ENCODE measurements at regions not wholly inside any gene's neighbourhood (a gene's known extent, or its start where the extent isn't known, plus 50 kb on each side); places are given as distances from the start of the nearest gene placed in this dataset.

DNA sequence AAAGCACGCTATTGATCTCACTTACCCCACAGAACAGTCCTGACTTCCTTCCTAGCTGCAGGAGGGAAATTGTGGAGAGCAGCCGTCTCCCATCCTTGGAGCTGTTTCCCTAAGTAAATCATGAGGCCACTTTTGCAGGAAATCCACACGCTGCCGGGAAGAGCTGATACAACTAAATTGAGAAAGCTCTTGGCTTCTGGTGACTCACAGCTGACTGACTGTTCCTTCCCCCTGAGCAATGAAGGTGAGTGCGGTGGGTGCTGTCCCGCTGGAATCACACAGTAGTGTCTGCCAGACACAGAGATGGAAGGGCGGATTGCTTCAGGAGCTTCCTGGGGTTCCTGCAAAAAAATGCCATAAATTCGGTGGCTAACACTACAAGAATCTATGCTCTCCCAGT lies 268.9 kb downstream of the ASMT start (continued):
- no peak for TF ChIP-seq NFYB (IDR thresholded peaks at IDR 0.05; ENCODE audit: insufficient read depth, low read depth, low read length)

DNA sequence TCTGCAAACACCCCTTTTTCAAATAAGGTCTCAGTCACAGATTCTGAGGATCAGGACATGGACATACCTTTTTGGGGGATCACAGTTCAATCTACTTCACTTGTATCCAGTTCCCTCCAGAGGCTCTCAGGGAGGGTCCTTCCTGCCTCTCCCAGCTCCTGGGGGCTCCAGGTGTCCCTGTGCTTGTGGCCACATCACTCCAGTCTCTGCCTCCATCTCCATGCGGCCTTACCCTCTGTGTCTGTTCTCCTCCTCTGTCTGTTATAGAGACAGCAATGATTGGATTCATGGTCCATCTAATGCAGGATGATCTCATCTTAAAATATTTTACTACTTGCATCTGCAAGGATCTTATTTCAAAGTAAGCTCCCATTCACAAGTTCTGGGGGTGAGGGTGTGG lies 269.6 kb downstream of the ASMT start:
- H3K36me3 ChIP-seq (ENCODE audit: control insufficient read depth in 2 of 2, insufficient read depth in 2 of 2, low read length in 1 of 2) = no peaks in the 10 kb centered on the region
- in situ Hi-C loops (cut with MboI) = no loop called here
- no peaks in the 10 kb centered on the region for H3K4me1 ChIP-seq (ENCODE audit: control insufficient read depth, insufficient read depth, low read length)
- H4K20me1 ChIP-seq (ENCODE audit: control insufficient read depth, insufficient read depth) = no peaks in the 10 kb centered on the region
- 20% methylated on average over 1 of the region's 1 CpG for WGBS (ENCODE audit: insufficient coverage, insufficient replicate concordance, low lambda C conversion rate, missing lambda C conversion rate)
- no peak overlapping the region for H3K4me2 ChIP-seq (ENCODE audit: control insufficient read depth, insufficient read depth)
- RAD21 ChIA-PET (ENCODE audit: unreplicated experiment) = no interaction called here
- FAIRE-seq (no peak), DNase-seq (ENCODE audit: low read depth, low spot score) (no peak), ATAC-seq (no peak)
- CTCF ChIA-PET = no interaction called here
- intact Hi-C loops (cut with micrococcal nuclease; ENCODE audit: unreplicated experiment) = no loop called here
- no peaks in the 10 kb centered on the region for H3K79me2 ChIP-seq (ENCODE audit: control insufficient read depth, insufficient read depth, low read length)
- H3K9ac ChIP-seq (ENCODE audit: control insufficient read depth, insufficient read depth, low read length) = no peak overlapping the region
- no peak overlapping the region for H3K27ac ChIP-seq (ENCODE audit: control insufficient read depth, insufficient read depth)
- no peak overlapping the region for H3K4me3 ChIP-seq
- no TSS peak for BruUV-seq (replicated peaks)
- no peak overlapping the region for H2AFZ ChIP-seq (ENCODE audit: control insufficient read depth, low read depth, low read length)
- H3K9me3 ChIP-seq (replicated peaks; ENCODE audit: control insufficient read depth, insufficient read depth, low read length) = no peaks in the 10 kb centered on the region; the same call in 2 of the 3 replicates
- POLR2A ChIA-PET = no interaction called here
- SMC1A ChIA-PET (ENCODE audit: uncharacterized antibody, unreplicated experiment) = no interaction called here
- H3K27me3 ChIP-seq (replicated peaks in 1 of 2; ENCODE audit: control insufficient read depth in 2 of 2, insufficient read depth in 2 of 2, low read length in 1 of 2) = no peaks in the 10 kb centered on the region
- TF ChIP-seq ZSCAN29 (IDR thresholded peaks at IDR 0.05) (no peak), IKZF1 (conservative IDR thresholded peaks at IDR 0.05) (no peak), EED (IDR thresholded peaks at IDR 0.05; ENCODE audit: low read depth) (no peak), ZNF384 (IDR thresholded peaks at IDR 0.05; ENCODE audit: borderline replicate concordance, low read depth, low read length) (no peak), SMC3 (IDR thresholded peaks at IDR 0.05; ENCODE audit: borderline replicate concordance, low read length) (no peak), JUND (IDR thresholded peaks at IDR 0.05; ENCODE audit: low read depth, low read length) (no peak), FOXK2 (IDR thresholded peaks at IDR 0.05) (no peak), CBFB (IDR thresholded peaks at IDR 0.05; ENCODE audit: low read depth) (no peak), EZH2 (IDR thresholded peaks at IDR 0.05; ENCODE audit: borderline replicate concordance, control insufficient read depth, low read depth, low read length) (no peak), TARDBP (IDR thresholded peaks at IDR 0.05; ENCODE audit: borderline replicate concordance) (no peak)
- TF ChIP-seq, protein P1, sequence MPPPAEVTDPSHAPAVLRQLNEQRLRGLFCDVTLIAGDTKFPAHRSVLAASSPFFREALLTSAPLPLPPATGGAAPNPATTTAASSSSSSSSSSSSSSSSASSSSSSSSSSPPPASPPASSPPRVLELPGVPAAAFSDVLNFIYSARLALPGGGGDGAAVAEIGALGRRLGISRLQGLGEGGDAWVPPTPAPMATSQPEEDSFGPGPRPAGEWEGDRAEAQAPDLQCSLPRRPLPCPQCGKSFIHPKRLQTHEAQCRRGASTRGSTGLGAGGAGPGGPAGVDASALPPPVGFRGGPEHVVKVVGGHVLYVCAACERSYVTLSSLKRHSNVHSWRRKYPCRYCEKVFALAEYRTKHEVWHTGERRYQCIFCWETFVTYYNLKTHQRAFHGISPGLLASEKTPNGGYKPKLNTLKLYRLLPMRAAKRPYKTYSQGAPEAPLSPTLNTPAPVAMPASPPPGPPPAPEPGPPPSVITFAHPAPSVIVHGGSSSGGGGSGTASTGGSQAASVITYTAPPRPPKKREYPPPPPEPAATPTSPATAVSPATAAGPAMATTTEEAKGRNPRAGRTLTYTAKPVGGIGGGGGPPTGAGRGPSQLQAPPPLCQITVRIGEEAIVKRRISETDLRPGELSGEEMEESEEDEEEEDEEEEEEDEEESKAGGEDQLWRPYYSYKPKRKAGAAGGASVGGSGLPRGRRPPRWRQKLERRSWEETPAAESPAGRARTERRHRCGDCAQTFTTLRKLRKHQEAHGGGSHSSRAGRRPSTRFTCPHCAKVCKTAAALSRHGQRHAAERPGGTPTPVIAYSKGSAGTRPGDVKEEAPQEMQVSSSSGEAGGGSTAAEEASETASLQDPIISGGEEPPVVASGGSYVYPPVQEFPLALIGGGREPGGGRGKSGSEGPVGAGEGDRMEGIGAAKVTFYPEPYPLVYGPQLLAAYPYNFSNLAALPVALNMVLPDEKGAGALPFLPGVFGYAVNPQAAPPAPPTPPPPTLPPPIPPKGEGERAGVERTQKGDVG (CRISPR knock-in tag; IDR thresholded peaks at IDR 0.05) = no peak
- TF ChIP-seq, protein P2, sequence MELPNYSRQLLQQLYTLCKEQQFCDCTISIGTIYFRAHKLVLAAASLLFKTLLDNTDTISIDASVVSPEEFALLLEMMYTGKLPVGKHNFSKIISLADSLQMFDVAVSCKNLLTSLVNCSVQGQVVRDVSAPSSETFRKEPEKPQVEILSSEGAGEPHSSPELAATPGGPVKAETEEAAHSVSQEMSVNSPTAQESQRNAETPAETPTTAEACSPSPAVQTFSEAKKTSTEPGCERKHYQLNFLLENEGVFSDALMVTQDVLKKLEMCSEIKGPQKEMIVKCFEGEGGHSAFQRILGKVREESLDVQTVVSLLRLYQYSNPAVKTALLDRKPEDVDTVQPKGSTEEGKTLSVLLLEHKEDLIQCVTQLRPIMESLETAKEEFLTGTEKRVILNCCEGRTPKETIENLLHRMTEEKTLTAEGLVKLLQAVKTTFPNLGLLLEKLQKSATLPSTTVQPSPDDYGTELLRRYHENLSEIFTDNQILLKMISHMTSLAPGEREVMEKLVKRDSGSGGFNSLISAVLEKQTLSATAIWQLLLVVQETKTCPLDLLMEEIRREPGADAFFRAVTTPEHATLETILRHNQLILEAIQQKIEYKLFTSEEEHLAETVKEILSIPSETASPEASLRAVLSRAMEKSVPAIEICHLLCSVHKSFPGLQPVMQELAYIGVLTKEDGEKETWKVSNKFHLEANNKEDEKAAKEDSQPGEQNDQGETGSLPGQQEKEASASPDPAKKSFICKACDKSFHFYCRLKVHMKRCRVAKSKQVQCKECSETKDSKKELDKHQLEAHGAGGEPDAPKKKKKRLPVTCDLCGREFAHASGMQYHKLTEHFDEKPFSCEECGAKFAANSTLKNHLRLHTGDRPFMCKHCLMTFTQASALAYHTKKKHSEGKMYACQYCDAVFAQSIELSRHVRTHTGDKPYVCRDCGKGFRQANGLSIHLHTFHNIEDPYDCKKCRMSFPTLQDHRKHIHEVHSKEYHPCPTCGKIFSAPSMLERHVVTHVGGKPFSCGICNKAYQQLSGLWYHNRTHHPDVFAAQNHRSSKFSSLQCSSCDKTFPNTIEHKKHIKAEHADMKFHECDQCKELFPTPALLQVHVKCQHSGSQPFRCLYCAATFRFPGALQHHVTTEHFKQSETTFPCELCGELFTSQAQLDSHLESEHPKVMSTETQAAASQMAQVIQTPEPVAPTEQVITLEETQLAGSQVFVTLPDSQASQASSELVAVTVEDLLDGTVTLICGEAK (IDR thresholded peaks at IDR 0.05; ENCODE audit: borderline replicate concordance) = no peak
- TF ChIP-seq, protein P3, sequence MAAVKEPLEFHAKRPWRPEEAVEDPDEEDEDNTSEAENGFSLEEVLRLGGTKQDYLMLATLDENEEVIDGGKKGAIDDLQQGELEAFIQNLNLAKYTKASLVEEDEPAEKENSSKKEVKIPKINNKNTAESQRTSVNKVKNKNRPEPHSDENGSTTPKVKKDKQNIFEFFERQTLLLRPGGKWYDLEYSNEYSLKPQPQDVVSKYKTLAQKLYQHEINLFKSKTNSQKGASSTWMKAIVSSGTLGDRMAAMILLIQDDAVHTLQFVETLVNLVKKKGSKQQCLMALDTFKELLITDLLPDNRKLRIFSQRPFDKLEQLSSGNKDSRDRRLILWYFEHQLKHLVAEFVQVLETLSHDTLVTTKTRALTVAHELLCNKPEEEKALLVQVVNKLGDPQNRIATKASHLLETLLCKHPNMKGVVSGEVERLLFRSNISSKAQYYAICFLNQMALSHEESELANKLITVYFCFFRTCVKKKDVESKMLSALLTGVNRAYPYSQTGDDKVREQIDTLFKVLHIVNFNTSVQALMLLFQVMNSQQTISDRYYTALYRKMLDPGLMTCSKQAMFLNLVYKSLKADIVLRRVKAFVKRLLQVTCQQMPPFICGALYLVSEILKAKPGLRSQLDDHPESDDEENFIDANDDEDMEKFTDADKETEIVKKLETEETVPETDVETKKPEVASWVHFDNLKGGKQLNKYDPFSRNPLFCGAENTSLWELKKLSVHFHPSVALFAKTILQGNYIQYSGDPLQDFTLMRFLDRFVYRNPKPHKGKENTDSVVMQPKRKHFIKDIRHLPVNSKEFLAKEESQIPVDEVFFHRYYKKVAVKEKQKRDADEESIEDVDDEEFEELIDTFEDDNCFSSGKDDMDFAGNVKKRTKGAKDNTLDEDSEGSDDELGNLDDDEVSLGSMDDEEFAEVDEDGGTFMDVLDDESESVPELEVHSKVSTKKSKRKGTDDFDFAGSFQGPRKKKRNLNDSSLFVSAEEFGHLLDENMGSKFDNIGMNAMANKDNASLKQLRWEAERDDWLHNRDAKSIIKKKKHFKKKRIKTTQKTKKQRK (IDR thresholded peaks at IDR 0.05; ENCODE audit: low read depth, low read length) = no peak
